H1 (cell line): ENCODE measurements at regions not wholly inside any gene's neighbourhood (a gene's known extent, or its start where the extent isn't known, plus 50 kb on each side); places are given as distances from the start of the nearest gene placed in this dataset.

Experiments
- CBX5 ChIP-seq: fragments of 300-800, 300-1000 bp; sonication (generic); IDR thresholded peaks from 2 replicates; pipeline ENCODE4 v1.7.1; 2016; ENCODE audit warnings: antibody characterized with exemption, low read length, low read depth
- JUN ChIP-seq: IDR thresholded peaks from 2 replicates; pipeline ENCODE4 v1.6.1; 2011; ENCODE audit warnings: low read depth, mild to moderate bottlenecking, improper control_type of control experiment, low read length
- MAFK ChIP-seq: IDR thresholded peaks from 2 replicates; pipeline ENCODE4 v1.6.1; 2012; ENCODE audit warnings: low read depth, mild to moderate bottlenecking, improper control_type of control experiment, low read length
- SP2 ChIP-seq: IDR thresholded peaks from 2 replicates; pipeline ENCODE4 v1.6.1; 2012; ENCODE audit warnings: mild to moderate bottlenecking, low read length, inconsistent platforms
- TF ChIP-seq, protein P1 (sequence below): IDR thresholded peaks from 2 replicates; pipeline ENCODE4 v1.6.1; 2011; ENCODE audit warnings: low read length, improper control_type of control experiment

DNA sequence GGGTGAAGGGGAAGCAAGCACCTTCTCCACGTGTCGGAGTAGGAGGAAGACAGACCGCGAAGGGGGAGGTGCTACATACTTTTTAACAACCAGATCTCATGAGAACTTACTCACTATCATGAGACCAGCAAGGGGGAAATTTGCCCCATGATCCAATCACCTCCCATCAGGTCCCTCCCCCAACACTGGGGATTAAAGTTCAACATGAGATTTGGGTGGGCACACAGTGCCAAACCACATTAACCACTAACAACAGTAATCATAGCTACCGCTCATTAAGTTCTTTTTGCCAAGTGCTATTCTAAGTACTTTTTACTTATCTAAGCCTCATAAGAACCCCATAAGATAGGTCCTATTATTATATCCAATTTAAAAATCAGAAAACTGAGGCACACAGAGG is 450.5 kb upstream of the DDI1 start (continued):
- TF ChIP-seq MAFK (no peak), CBX5 (no peak), JUN (no peak), SP2 (no peak)
- TF ChIP-seq, protein P1, sequence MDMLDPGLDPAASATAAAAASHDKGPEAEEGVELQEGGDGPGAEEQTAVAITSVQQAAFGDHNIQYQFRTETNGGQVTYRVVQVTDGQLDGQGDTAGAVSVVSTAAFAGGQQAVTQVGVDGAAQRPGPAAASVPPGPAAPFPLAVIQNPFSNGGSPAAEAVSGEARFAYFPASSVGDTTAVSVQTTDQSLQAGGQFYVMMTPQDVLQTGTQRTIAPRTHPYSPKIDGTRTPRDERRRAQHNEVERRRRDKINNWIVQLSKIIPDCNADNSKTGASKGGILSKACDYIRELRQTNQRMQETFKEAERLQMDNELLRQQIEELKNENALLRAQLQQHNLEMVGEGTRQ, result no peak
